GM18951 (cell line): ENCODE measurements at regions not wholly inside any gene's neighbourhood (a gene's known extent, or its start where the extent isn't known, plus 50 kb on each side); places are given as distances from the start of the nearest gene placed in this dataset.

ENCODE experiments used
- POLR2A ChIP-seq: IDR thresholded peaks from 4 replicates; pipeline ENCODE4 v1.6.1; 2011; ENCODE audit warnings: mild to moderate bottlenecking; ENCODE audit not compliant: insufficient read length, insufficient read depth; ENCODE audit errors: extremely low read depth
- in situ Hi-C: fragments of 300-500 bp; cut with MboI; formaldehyde crosslinking; loops from one replicate; pipeline ENCODE4 v1.12.0; 2022; ENCODE audit warnings: low sequenced_read_pairs, mixed read lengths, inconsistent platforms; ENCODE audit not compliant: unreplicated experiment

DNA sequence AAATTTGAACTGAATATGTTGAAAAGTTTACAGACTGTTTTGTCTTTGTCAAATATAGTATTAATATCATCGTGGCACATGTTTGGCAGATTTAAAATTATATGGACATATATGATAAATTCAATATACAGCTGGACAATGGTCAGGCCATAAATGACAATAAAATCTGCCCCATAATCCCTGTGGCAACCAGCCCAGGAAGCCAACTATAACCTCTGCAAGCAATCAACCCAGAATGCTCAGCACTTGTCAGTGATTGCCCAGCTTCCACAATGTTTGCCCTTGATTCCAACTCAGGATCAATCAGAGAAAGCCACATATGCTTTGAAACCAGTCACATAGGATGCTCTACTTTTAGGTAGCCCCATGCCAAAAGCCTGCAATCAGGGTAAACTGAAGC is 671.9 kb downstream of the SUCLG1 start:
- TF ChIP-seq POLR2A: no peak
- in situ Hi-C loops: no loop called here

DNA sequence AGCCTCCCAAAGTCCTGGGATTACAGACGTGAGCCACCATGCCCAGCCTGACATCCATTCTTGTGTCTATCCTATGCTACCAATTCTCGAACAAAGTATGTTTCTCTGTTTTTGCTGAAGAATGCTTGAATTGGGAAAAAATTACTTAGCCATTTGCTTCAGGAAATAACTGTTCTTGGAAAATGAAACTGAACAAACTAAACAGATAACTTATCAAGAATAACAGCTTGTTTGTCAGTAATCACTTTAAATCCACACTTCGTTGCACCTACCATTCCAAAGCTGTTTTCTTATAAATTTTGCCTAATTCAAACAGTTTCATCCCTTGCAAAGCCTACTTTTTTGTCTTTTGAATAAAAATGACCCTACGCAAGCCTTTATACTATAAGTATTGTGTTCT is 672.9 kb downstream of the SUCLG1 start:
- TF ChIP-seq POLR2A: no peak
- in situ Hi-C loops: no loop called here

DNA sequence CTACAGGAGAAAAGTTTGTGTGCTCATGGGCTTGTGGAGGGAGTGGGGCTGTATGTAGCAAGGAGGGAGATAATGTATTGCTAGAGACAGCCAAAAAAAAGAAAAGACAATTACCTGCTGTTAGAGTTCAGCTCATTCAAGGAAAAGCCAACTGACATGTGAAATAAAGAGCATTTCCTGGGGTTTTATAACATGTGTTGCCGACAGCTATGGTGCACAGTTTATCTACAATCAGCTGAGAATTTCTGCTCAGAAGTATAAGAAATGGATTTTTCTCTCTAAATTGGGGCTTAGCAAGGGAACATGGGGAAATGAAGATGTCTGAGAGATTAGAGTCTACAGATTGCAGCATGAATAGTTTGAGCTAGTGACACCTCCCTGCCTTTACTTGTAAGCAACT is 674.1 kb downstream of the SUCLG1 start:
- in situ Hi-C loops: no loop called here
- no peak for TF ChIP-seq POLR2A

DNA sequence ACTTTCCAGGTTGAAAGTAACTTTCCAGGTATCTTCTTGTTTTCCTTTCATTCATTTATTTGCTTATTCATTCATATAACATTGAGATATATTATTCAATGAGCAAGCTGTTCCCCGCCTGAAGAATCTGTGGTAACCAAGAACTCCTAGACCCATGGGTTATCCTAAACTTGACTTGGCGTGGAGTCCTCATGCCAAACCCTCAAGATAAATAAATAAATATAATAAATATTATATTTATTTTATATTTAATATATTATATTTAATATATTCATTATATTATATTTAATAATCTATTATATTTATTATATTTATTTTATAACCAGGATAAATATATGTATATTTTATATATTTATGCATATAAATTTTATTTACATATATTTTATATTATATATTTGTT is 674.8 kb downstream of the SUCLG1 start:
- in situ Hi-C loops: no loop called here

DNA sequence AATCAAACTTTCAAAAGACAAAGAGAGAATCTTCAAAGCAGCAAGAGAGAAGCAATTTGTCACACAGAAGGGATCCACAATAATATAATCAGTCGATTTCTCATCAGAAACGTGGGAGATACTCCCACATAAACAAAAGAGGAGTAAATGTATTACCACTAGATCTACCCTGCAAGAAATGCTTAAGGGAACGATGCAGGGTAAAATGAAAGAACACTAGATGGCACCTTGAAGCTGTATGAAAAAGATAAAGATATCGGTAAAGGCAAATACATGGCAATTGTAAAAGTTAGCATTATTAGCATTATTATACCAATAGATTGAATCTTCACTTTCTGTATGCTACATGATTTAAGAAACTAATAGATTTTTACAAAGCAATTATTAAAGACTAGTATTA is 677.0 kb downstream of the SUCLG1 start:
- in situ Hi-C loops: no loop called here
- no peak for TF ChIP-seq POLR2A

More for the DNA sequence above, 674.8 kb downstream of the SUCLG1 start:
- no peak for TF ChIP-seq POLR2A

DNA sequence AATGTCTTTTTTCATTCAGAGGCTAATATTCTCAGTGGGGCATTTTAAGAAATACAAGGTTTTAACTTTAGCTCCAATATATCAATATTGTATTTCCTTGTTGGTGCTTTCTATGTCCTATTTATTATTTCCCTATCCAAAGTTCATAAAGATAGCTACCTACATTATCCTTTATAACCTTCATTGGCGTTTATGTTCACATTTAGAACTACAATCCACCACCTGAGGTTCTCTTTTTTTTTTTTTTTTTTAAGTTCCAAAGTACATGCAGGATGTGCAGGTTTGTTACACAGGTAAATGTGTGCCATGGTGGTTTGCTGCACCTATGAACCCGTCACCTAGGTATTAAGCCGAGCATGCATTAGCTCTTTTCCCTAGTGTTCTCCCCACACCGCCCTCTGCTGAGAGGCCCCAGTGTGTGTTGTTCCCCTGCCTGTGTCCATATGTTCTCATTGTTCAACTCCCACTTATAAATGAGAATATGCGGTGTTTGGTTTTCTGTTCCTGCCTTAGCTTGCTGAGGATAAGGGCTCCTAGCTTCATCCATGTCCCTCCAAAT is 694.6 kb downstream of the SUCLG1 start:
- TF ChIP-seq POLR2A: no peak
- in situ Hi-C loops: no loop called here

DNA sequence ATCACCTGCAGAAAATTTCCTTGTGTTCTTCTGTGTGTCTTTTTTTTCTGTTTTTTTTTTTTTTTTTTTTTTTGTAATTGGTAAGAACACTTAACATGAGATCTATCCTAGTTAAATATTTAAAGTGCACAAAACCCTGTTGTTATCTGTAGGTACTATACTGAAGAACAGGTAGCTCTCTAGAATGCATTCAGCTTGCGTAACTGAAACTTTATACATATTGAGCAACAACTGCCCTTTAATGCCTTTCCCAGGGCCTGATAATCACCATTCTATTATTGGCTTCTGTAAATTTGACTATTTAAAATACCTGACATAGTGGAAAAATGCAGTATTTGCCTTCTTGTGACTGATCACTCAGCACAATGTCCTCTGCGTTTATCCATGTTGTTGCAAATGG is 701.8 kb downstream of the SUCLG1 start:
- in situ Hi-C loops: no loop called here
- no peak for TF ChIP-seq POLR2A

DNA sequence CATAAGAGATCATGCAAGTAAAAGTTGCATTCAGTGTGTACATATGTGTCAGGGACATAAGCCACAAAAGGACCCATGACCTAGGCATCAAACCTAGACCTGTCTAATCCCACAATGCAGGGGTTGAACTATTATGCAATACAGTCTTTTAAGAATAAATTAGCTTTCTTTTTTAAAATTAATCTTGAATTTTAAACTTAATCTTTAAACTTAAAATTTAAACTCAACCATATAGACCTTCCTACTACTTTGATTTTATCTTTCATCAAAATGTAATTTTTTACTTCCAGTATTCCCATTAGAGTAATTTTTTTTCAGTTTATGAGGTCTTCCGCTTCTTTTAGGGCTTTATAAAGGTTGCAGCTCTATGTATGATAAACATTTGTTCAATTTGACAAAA is 702.9 kb downstream of the SUCLG1 start:
- TF ChIP-seq POLR2A: no peak
- in situ Hi-C loops: no loop called here

DNA sequence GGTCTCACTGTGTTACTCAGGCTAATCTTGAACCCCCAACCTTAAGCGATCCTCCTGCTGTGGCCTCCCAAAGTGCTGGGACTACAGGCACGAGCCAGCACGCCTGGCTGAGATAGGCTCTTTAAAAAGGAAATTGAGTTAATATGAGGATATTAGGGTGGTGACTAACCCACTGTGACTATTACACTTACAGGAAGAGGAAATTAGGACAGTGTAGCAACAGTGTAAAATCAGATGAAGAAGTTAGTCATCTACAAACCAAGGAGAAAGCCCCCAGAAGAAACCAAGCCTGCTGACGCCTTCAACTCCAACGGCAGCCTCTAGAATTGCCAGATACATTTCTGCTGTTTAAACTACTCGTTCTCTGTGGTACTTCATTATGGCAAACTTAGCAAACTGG is 711.9 kb downstream of the SUCLG1 start:
- in situ Hi-C loops: no loop called here
- TF ChIP-seq POLR2A: no peak

DNA sequence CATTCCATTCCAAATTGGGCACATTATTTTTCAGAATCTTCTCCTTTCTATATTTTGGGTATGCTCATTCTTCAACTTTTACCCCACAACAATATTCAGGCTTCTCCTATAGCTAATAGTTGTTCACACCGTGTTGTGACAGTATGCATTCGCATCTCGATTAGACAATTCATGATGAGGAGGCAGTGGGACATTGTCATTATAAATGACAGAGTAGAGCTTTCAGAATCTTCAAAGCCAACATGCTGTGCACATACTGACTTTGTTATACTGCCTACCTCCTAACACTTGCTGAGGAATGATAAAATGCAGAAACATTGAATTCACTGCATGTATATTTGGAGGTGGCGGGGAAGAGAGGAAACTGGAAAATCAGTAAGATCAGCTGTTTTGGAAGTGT is 714.2 kb downstream of the SUCLG1 start:
- in situ Hi-C loops: no loop called here
- no peak for TF ChIP-seq POLR2A

DNA sequence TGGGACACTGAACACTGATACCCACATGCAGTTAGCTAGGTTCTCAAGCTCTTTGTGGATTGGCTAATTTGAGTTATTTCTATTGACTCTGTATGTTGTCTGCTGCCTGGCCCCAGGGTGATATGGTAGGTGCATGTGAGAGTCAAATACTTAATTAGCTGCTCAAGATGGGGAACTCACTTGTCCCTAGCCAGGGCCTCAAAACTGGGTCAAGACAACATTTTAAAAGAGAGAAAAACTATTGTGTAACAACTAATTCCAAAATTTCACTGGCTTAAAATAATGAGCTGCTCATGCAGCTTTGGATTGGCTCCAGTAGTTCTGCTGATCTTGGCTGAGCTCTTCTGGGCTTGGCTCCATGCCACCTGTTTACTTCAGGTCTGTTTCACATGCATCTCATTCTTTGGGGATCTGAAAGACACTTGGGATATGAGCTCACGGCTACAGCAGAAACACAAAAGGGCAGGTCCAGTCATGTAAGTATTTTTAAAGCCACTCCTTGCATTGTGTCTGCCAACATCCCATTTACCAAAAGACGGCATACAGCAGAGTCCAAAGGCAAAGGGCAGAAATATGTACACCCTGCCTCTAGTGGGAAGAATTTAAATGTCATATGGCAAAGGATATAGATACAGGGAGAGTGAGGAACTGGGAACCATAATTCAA is 716.8 kb downstream of the SUCLG1 start:
- in situ Hi-C loops: no loop called here
- TF ChIP-seq POLR2A: no peak

DNA sequence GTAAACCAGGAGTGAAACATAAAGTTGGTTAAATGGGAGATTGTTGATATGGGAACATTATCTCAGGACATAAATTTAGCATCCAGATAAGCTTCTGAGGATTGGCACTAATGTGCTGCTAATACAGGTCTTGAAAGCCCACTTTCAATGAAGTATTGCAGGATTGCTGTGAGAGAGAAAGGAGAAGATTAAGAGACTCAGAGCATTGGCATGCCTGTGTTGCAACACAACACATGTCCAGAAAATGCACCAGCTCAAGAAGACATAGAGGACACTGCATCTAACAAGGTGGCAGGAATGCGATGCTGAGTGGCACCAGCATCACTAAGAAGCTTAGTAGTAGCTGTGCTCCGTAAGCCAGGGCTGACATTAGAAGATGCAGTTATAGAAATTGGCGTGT is 728.9 kb downstream of the SUCLG1 start:
- no peak for TF ChIP-seq POLR2A

DNA sequence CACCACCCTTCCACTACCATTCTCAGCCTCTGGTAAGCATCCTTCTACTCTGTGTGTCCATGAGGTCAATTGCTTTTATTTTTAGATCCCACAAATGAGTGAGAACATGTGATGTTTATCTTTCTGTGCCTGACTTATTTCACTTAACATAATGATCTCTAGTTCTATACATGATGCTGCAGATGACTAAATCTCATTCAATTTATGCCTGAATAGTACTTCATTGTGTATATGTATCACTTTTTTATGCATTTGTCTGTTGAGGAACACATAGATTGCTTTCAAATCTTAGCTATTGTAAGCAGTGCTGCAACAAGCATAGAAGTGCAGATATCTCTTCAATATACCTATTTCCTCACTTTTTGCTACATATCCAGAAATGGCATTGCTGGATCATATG is 733.3 kb downstream of the SUCLG1 start:
- in situ Hi-C loops: no loop called here
- TF ChIP-seq POLR2A: no peak

More for the DNA sequence above, 728.9 kb downstream of the SUCLG1 start:
- in situ Hi-C loops: no loop called here

DNA sequence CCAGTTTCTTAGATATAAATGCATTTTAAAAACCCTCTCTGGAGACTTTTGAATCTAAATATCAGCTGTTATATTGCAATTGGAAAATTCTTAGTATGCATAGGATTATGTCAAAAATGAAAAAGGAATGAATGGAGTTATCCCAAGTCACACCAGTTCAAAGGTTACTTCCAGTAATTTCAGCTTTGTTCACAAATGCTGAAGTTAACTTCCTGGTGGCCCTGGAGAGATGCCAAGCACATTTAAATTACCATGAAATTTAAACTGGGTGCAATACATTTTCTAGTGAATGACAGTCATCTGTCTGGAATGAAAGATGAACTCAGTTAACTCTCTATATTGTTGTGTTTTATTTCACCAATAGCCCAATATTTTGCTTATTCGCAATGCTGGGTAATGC is 753.9 kb downstream of the SUCLG1 start:
- TF ChIP-seq POLR2A: no peak
- in situ Hi-C loops: no loop called here
